ENCODE measurements at regions not wholly inside any gene's neighbourhood (a gene's known extent, or its start where the extent isn't known, plus 50 kb on each side); places are given as distances from the start of the nearest gene placed in this dataset.

- DNase-seq (ENCODE audit: low read depth in 2 of 2) = no peak
Measured at GRCh38 chr2:161017780-161018470, 142.3 kb upstream of the TANK start.

- DNase-seq (ENCODE audit: low read depth in 2 of 2) = no peak
Measured at GRCh38 chr2:161019311-161019710, 140.9 kb upstream of the TANK start.

- DNase-seq (ENCODE audit: low read depth in 2 of 2) = no peak
Measured at GRCh38 chr2:161020437-161020836, 139.8 kb upstream of the TANK start.

GRCh38 chr2:161028581-161028980, 131.6 kb upstream of the TANK start:
- DNase-seq (ENCODE audit: low read depth in 2 of 2) = no peak

- no peak for DNase-seq (ENCODE audit: low read depth in 2 of 2)
Measured at GRCh38 chr2:161029321-161029720, 130.9 kb upstream of the TANK start.

GRCh38 chr2:161030260-161031063, 129.8 kb upstream of the TANK start:
- no peak for DNase-seq (ENCODE audit: low read depth in 2 of 2)

GRCh38 chr2:161031511-161031910, 128.7 kb upstream of the TANK start:
- no peak for DNase-seq (ENCODE audit: low read depth in 2 of 2)

- DNase-seq (ENCODE audit: low read depth in 2 of 2) = no peak
Measured at GRCh38 chr2:161032635-161033034, 127.6 kb upstream of the TANK start.

- no peak for DNase-seq (ENCODE audit: low read depth in 2 of 2)
Measured at GRCh38 chr2:161033059-161033660, 127.1 kb upstream of the TANK start.

- no peak for DNase-seq (ENCODE audit: low read depth in 2 of 2)
Measured at GRCh38 chr2:161036926-161037325, 123.3 kb upstream of the TANK start.

GRCh38 chr2:161039071-161039470, 121.2 kb upstream of the TANK start:
- no peak for DNase-seq (ENCODE audit: low read depth in 2 of 2)

GRCh38 chr2:161041356-161041755, 118.9 kb upstream of the TANK start:
- no peak for DNase-seq (ENCODE audit: low read depth in 2 of 2)

- DNase-seq (ENCODE audit: low read depth in 2 of 2) = no peak
Measured at GRCh38 chr2:161042990-161043625, 117.1 kb upstream of the TANK start.

- DNase-seq (ENCODE audit: low read depth in 2 of 2) = no peak
Measured at GRCh38 chr2:161044095-161044865, 115.9 kb upstream of the TANK start.

GRCh38 chr2:161044921-161045320, 115.3 kb upstream of the TANK start:
- no peak for DNase-seq (ENCODE audit: low read depth in 2 of 2)

GRCh38 chr2:161045726-161046125, 114.5 kb upstream of the TANK start:
- DNase-seq (ENCODE audit: low read depth in 2 of 2) = no peak

- DNase-seq (ENCODE audit: low read depth in 2 of 2) = no peak
Measured at GRCh38 chr2:161046876-161047275, 113.4 kb upstream of the TANK start.

- DNase-seq (ENCODE audit: low read depth in 2 of 2) = no peak
Measured at GRCh38 chr2:161048317-161048716, 111.9 kb upstream of the TANK start.

- DNase-seq (ENCODE audit: low read depth in 2 of 2) = no peak
Measured at GRCh38 chr2:161049559-161049958, 110.7 kb upstream of the TANK start.

- DNase-seq (ENCODE audit: low read depth in 2 of 2) = no peak
Measured at GRCh38 chr2:161052214-161052613, 108.0 kb upstream of the TANK start.

- no peak for DNase-seq (ENCODE audit: low read depth in 2 of 2)
Measured at GRCh38 chr2:161055289-161055688, 104.9 kb upstream of the TANK start.

GRCh38 chr2:161059388-161059787, 100.8 kb upstream of the TANK start:
- DNase-seq (ENCODE audit: low read depth in 2 of 2) = no peak

Measured in activated CD4-positive, alpha-beta T cell treated with anti-CD3 and anti-CD28 coated beads for 24 hours (primary cell).